Gastrocnemius medialis (tissue), 4 donors: ENCODE measurements at regions not wholly inside any gene's neighbourhood (a gene's known extent, or its start where the extent isn't known, plus 50 kb on each side); places are given as distances from the start of the nearest gene placed in this dataset.

ENCODE experiments used
- POLR2A ChIP-seq, 2 donors: fragments of 450-650 bp; IDR thresholded peaks; one replicate each; pipeline ENCODE4 v1.6.1; 2017; ENCODE audit warnings: antibody characterized with exemption in 2 of 2, mild to moderate bottlenecking in 2 of 2, moderate library complexity in 2 of 2
- TF ChIP-seq, protein P1 (sequence below), 5 experiments: fragments of 450-650 bp in 3 of 5; fragments of 200-600 bp in 2 of 5; sonication (generic) in 2 of 5; IDR thresholded peaks in 4 of 5; conservative IDR thresholded peaks in 1 of 5; 1 replicate in 4 of 5; 2 replicates in 1 of 5; pipeline ENCODE4 v1.5.1; 2016 to 2019; ENCODE audit warnings: antibody characterized with exemption in 5 of 5, mild to moderate bottlenecking in 3 of 5, moderate library complexity in 3 of 5

DNA sequence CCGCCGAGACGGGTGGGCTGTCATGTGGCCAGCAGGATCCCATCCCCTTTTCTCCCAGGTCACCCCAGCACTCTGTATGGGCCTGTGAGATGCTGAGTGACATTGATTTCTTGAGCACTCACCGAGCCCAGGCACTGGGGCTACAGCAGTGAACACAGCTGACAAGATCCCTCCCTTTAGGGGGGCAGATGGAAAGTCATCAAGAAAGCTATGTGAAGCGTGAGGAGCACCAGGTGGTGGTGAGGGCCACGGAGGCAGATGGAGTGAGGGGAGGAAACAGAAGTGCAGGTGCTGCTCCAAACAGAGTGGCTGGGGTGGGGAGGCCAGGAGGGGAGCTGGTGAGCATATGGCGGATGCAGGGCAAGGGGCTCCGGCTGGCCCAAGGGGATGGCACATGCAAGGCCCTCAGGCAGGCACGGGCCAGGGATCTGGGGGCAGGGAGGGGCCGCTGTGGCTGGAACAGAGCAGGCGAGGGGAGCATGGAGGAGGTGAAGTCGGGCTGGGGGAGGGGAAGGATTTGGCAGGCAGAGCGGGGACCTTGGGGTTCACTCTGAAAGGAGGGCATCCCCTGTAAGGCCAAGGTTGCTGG, 184.0 kb downstream of the BMP7 start:
- TF ChIP-seq, protein P1, sequence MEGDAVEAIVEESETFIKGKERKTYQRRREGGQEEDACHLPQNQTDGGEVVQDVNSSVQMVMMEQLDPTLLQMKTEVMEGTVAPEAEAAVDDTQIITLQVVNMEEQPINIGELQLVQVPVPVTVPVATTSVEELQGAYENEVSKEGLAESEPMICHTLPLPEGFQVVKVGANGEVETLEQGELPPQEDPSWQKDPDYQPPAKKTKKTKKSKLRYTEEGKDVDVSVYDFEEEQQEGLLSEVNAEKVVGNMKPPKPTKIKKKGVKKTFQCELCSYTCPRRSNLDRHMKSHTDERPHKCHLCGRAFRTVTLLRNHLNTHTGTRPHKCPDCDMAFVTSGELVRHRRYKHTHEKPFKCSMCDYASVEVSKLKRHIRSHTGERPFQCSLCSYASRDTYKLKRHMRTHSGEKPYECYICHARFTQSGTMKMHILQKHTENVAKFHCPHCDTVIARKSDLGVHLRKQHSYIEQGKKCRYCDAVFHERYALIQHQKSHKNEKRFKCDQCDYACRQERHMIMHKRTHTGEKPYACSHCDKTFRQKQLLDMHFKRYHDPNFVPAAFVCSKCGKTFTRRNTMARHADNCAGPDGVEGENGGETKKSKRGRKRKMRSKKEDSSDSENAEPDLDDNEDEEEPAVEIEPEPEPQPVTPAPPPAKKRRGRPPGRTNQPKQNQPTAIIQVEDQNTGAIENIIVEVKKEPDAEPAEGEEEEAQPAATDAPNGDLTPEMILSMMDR (IDR thresholded peaks at IDR 0.05 in 4 of 5, conservative IDR thresholded peaks at IDR 0.05 in 1 of 5): no peak
- no peak for TF ChIP-seq POLR2A (IDR thresholded peaks at IDR 0.05)
